ENCODE measurements at regions not wholly inside any gene's neighbourhood (a gene's known extent, or its start where the extent isn't known, plus 50 kb on each side); places are given as distances from the start of the nearest gene placed in this dataset.

DNA sequence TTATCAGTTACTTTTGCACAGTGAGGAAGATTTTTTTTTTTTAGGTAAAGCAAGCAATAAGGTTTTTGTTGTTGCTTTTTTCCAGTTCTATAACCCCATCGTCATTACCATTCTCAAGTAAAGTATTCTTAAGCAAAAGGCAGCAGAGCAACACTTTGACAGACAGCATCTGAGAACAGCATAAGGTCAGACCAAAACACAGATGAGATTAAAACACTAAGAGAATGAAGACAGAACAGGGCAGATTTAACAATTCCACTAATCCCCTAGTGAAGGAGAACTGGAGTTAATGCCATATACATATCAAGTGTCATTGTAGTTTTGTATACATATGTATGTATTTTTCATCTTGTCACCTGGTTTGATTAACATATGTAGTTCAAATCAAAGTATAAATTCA is 290.2 kb downstream of the METTL4 start:
- Histone ChIP-seq H3K4me3 (no peak overlapping the region), H3K4me1 (no peaks in the 10 kb centered on the region), H3K27ac (no peak overlapping the region), H3K36me3 (no peaks in the 10 kb centered on the region), H3K9me3 (no peaks in the 10 kb centered on the region), H3K27me3 (no peaks in the 10 kb centered on the region)
- 53 to 79% methylated on average over 1 of the region's 1 CpG for WGBS, 2 donors
- TF ChIP-seq EP300 (IDR thresholded peaks at IDR 0.05) (no peak), POLR2A (IDR thresholded peaks at IDR 0.05) (no peak), POLR2AphosphoS5 (IDR thresholded peaks at IDR 0.05) (no peak)
- TF ChIP-seq, protein P1, sequence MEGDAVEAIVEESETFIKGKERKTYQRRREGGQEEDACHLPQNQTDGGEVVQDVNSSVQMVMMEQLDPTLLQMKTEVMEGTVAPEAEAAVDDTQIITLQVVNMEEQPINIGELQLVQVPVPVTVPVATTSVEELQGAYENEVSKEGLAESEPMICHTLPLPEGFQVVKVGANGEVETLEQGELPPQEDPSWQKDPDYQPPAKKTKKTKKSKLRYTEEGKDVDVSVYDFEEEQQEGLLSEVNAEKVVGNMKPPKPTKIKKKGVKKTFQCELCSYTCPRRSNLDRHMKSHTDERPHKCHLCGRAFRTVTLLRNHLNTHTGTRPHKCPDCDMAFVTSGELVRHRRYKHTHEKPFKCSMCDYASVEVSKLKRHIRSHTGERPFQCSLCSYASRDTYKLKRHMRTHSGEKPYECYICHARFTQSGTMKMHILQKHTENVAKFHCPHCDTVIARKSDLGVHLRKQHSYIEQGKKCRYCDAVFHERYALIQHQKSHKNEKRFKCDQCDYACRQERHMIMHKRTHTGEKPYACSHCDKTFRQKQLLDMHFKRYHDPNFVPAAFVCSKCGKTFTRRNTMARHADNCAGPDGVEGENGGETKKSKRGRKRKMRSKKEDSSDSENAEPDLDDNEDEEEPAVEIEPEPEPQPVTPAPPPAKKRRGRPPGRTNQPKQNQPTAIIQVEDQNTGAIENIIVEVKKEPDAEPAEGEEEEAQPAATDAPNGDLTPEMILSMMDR (IDR thresholded peaks at IDR 0.05) = no peak
- DNase-seq = no peak
- intact Hi-C loops (cut with DNase I) = no loop called here

DNA sequence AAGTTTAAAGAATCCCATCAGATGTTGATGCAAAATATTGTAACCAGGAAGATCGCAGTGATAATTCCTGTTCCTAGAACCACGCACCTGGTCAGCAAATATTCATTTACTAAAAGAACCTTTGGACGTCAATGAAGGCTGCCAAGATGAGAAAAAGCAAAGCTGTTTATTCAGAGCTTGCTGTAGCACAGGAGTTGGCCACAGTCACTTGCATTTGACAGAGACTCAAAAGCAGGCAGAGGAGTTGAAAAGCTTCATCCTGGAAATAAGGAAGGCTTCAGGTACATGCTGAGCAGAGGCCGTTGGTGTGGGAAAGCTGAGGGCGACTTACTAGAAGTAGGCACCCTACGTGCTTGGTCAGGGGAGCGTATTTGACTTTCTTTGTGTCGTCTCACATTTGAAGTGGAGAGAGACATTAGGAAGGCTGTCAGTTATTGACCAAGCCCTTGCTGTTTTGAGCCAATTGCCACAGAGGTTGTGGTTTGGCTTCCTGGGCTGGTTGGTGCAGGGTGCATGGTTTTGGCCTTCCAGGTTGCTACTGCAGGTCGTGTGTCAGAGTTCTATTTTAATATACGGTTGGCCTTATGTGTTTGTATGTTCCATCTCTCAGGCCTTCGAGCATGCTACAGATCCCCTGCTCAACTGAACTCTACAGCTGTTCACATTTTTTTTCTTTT is 289.6 kb downstream of the METTL4 start:
- Histone ChIP-seq H3K27ac (no peak overlapping the region), H3K27me3 (no peaks in the 10 kb centered on the region), H3K9me3 (no peaks in the 10 kb centered on the region), H3K4me3 (no peak overlapping the region), H3K36me3 (no peaks in the 10 kb centered on the region), H3K4me1 (no peaks in the 10 kb centered on the region)
- DNase-seq = no peak
- intact Hi-C loops (cut with DNase I) = no loop called here
- WGBS, 2 donors = 66 to 75% methylated on average over 11 of the region's 11 CpGs
- TF ChIP-seq, protein P1 (IDR thresholded peaks at IDR 0.05) = no peak
- TF ChIP-seq POLR2A (IDR thresholded peaks at IDR 0.05) (no peak), POLR2AphosphoS5 (IDR thresholded peaks at IDR 0.05) (no peak)

GRCh38 chr18:2293109-2293839 is 278.0 kb downstream of the METTL4 start:
- 68 to 73% methylated on average over 7 of the region's 7 CpGs for WGBS, 2 donors
- intact Hi-C loops (cut with DNase I) = no loop called here
- TF ChIP-seq EP300 (IDR thresholded peaks at IDR 0.05) = no peak
- no peak for TF ChIP-seq POLR2AphosphoS5 (IDR thresholded peaks at IDR 0.05)
- no peaks in the 10 kb centered on the region for H3K27me3 ChIP-seq
- H3K36me3 ChIP-seq = no peaks in the 10 kb centered on the region
- DNase-seq = no peak
- H3K4me1 ChIP-seq = no peaks in the 10 kb centered on the region
- no peak overlapping the region for H3K27ac ChIP-seq
- no peaks in the 10 kb centered on the region for H3K9me3 ChIP-seq
- H3K4me3 ChIP-seq = no peak overlapping the region

DNA sequence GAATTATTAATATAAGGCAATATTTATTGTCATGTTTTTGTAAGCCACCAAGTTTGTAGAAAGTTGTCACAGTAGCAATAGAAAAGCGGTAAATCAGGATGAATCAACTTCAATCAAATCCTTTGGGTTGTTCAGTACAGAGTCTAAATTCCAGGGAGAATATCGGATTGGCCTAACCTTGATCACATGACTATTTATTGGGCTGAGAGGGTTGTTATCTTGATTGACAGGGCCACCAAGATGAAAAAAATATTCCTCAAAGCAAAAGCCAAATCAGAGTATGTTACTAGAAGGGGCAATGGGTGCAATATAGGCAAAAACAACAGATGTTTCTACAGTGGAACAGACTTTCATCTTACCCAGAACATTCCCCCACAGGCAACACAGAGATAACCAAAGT is 270.0 kb downstream of the METTL4 start:
- Histone ChIP-seq H3K36me3 (no peaks in the 10 kb centered on the region), H3K27ac (no peak overlapping the region), H3K4me3 (no peak overlapping the region), H3K9me3 (no peaks in the 10 kb centered on the region), H3K4me1 (no peaks in the 10 kb centered on the region), H3K27me3 (no peaks in the 10 kb centered on the region)
- intact Hi-C loops (cut with DNase I) = no loop called here
- TF ChIP-seq, protein P1 (IDR thresholded peaks at IDR 0.05) = no peak
- TF ChIP-seq POLR2AphosphoS5 (IDR thresholded peaks at IDR 0.05) (no peak), EP300 (IDR thresholded peaks at IDR 0.05) (no peak), POLR2A (IDR thresholded peaks at IDR 0.05) (no peak)
- DNase-seq = no peak
- 36 to 84% methylated on average over 2 of the region's 2 CpGs for WGBS, 2 donors

DNA sequence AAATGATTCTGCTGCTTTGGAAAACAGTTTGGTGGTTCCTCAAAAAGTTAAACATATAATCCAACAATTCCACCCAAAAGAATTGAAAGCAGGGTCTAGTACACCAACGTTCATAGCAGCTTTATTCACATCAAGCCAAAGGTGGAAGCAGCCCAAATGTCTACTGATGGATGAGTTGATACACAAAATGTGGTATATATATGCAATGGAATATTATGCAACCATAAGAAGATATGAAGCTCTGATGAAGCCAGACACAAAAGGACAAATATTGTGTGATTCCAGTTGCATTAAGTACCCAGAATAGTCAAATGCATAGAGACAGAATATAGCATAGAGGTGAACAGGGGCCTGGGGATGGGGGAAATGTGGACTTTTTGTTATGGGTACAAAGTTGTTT is 269.3 kb downstream of the METTL4 start:
- H3K27me3 ChIP-seq = no peaks in the 10 kb centered on the region
- TF ChIP-seq EP300 (IDR thresholded peaks at IDR 0.05) (no peak), POLR2AphosphoS5 (IDR thresholded peaks at IDR 0.05) (no peak), POLR2A (IDR thresholded peaks at IDR 0.05) (no peak)
- TF ChIP-seq, protein P1 (IDR thresholded peaks at IDR 0.05) = no peak
- H3K36me3 ChIP-seq = no peaks in the 10 kb centered on the region
- intact Hi-C loops (cut with DNase I) = no loop called here
- H3K4me3 ChIP-seq = no peak overlapping the region
- no peaks in the 10 kb centered on the region for H3K4me1 ChIP-seq
- no peak overlapping the region for H3K27ac ChIP-seq
- DNase-seq = no peak
- WGBS, 2 donors = 43 to 65% methylated on average over 1 of the region's 1 CpG
- no peaks in the 10 kb centered on the region for H3K9me3 ChIP-seq

Measured in sigmoid colon (tissue), 6 donors.